Mucosa of rectum (tissue), 2 donors: ENCODE measurements at regions not wholly inside any gene's neighbourhood (a gene's known extent, or its start where the extent isn't known, plus 50 kb on each side); places are given as distances from the start of the nearest gene placed in this dataset.
"Not testable (repeated sequence)": the region's sequence is repeated elsewhere in the genome, so short reads cannot be mapped to it uniquely, and the experiment has no call there.

Experiments used
- H3K27ac ChIP-seq, 2 donors: one replicate each; pipeline ENCODE4 v1.7.0; 2013; ENCODE audit warnings: inconsistent platforms in 2 of 2, low read depth in 2 of 2, low read length in 2 of 2
- H3K27me3 ChIP-seq, 2 donors: one replicate each; pipeline ENCODE4 v1.7.0; 2013; ENCODE audit warnings: low read length in 2 of 2; ENCODE audit not compliant: control insufficient read depth in 2 of 2, insufficient read depth in 2 of 2
- H3K36me3 ChIP-seq, 2 donors: one replicate each; pipeline ENCODE4 v1.7.0; 2013; ENCODE audit warnings: low read length in 2 of 2; ENCODE audit not compliant: control insufficient read depth in 2 of 2, insufficient read depth in 2 of 2
- H3K4me1 ChIP-seq, 2 donors: one replicate each; pipeline ENCODE4 v1.7.0; 2013; ENCODE audit warnings: low read length in 2 of 2, mild to moderate bottlenecking in 1 of 2; ENCODE audit not compliant: control insufficient read depth in 2 of 2, insufficient read depth in 2 of 2
- H3K4me3 ChIP-seq, 2 donors: one replicate each; pipeline ENCODE4 v1.7.0; 2013; ENCODE audit warnings: low read length in 2 of 2
- H3K9ac ChIP-seq, 2 donors: one replicate each; pipeline ENCODE4 v1.7.0; 2013; ENCODE audit warnings: low read length in 2 of 2, low read depth in 1 of 2, mild to moderate bottlenecking in 1 of 2
- H3K9me3 ChIP-seq, 2 donors: one replicate each; pipeline ENCODE4 v1.7.0; 2013; ENCODE audit warnings: low read length in 2 of 2; ENCODE audit not compliant: control insufficient read depth in 2 of 2
- donor health status: healthy.
- donor health status: Normal muscosa, but diverticular disease.

DNA sequence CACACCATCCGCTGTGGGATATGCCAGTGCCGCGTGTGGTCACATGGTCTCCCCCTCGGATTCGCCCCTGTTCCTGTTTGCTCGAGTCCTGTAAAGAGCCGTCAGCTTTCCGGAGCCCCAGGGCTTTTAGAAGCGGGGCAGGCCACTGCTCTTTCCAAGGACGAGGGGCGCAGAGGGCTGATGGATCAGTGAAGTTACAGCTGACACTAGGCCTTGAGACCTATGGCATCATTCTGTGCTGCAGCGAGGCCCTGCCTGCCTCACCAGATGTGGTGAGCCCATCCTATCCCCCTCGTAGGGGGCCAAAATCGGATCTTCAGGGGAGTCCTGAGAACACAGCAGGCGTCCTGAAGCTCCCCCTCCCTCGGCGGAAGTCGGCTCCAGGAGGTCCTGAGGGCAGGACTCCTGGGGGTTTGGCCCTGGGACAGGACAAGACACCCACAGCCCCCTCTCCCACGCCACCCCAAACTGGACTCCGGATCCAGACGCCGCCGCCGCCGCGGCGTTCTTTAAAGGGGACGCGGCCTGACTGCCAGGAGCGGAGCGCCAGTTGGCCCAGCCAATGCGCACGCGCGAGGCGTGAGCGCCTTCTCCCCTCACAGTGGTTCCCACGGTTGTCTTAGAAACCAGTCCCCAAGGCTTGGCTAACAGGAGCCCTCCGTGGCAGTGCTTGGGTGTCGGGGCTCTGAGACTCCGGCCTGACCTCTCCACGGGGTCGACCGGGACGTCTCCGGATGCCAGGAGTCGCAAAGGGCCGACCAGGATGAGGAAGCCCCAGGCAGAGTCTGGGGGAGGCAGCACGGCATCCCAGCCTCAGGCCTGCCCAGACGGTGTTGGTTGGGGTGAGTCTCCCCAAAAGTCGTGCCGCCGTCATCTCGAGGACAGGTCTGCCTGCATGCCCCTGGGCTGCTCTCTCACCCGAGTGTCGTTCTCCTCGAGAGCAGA, 371.7 kb downstream of the ZNF716 start:
- no peak overlapping the region for H3K4me3 ChIP-seq
- H3K9me3 ChIP-seq: peaks cover 0 to 2% of the 10 kb centered on the region in 2 donors
- no peaks in the 10 kb centered on the region for H3K4me1 ChIP-seq
- H3K9ac ChIP-seq: no peak overlapping the region
- H3K36me3 ChIP-seq: no peaks in the 10 kb centered on the region
- no peak overlapping the region for H3K27ac ChIP-seq
- H3K27me3 ChIP-seq: no peaks in the 10 kb centered on the region

DNA sequence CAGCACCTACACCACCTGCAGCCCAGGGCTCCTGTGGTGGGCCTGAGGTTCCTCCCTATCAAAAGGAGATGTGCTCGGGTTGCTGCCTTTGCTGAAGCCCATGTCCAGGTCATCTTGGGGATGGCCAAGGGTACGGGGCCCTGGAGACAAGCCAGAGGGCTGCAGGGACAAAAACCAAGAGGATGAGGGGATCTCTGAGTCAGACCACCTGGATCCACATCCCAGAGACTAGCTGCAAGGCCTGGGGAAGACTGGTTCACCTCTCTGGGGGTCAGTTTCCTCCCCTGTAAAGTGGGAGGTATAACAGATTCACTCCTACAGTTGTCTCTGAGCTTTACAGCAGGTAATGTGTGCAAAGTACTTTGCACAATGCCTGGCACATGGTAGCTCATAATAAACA, 376.6 kb downstream of the ZNF716 start:
- H3K27me3 ChIP-seq, H3K27ac ChIP-seq, H3K4me3 ChIP-seq, H3K9me3 ChIP-seq, H3K9ac ChIP-seq, H3K36me3 ChIP-seq, H3K4me1 ChIP-seq: not testable (repeated sequence)

DNA sequence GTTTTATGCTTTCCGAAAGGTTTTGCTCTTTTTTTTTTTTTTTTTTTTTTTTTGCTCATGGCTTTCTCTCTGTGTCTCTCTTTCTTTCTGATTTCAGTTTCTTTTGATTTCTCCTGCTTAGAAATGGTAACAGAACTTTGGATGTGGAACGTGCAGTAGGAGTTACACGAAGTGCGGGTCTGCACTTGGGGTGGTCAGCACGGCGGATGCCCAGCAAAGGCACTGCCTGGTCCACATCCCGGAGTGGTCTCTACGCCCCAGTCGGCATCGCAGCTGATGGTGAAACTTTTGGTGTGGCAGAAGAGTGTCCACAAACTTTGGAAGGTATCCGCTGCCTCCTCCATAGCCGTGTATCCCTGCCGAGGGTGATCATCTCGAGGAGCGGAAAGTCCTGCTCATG, 385.2 kb downstream of the ZNF716 start:
- not testable (repeated sequence) for H3K27ac ChIP-seq, H3K4me3 ChIP-seq, H3K4me1 ChIP-seq, H3K9me3 ChIP-seq, H3K9ac ChIP-seq, H3K27me3 ChIP-seq, H3K36me3 ChIP-seq

DNA sequence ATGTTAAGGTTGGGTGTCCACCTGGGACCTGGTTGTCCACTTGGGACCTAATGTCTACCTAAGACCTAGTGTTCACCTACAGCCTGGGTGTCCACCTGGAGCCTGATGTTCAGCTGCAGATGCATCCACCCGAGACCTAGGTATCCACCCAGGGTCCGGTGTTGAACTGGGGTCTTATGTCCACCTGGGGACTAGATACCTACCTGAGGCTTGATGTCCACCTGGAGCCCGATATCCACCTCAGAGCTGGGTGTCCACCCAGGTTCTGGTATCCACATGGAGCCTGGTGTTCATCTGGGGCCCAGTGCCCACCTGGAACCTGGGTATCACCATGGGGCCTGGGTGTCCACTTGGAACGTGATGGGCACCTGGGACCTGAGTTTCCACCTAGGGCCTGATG, 389.2 kb downstream of the ZNF716 start:
- not testable (repeated sequence) for H3K9me3 ChIP-seq, H3K4me1 ChIP-seq, H3K4me3 ChIP-seq, H3K36me3 ChIP-seq, H3K27ac ChIP-seq, H3K9ac ChIP-seq, H3K27me3 ChIP-seq

DNA sequence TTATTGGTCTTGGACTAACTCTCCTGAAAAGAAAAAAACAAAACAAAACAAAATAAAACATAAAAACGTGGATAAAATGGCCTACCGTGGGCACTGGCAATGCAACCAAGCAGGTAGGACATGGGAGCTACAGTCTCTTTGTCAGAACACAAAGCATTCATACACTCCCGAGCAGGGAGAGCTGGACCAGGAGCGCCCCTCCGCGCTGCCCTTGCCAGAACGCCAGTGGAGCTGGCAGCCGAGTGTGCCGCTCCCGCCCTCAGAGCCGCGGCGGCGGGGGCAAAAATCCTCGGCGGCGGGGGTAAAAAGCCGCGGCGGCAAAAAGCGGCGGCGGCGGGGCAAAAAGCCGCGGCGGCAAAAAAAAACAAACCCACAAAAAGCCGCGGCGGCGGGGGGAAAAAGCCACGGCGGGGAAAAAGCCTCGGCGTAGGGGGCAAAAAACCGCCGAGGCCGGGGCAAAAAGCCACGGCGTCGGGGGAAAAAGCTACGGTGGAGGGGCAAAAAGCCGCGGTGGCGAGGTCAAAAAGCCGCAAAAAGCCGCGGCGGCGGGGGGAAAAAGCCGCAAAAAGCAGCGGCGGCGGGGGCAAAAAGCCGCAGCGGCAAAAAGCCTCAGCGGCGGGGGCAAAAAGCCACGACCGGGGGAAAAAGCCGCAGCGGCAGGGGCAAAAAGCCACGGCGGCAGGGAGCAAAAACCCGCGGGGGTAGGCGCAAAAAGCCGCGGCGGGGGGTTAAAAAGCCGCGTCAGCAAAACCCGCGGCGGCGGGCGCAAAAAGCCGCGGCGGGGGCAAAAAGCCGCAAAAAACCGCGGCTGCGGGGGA, 418.1 kb downstream of the ZNF716 start:
- Histone ChIP-seq H3K9me3 (no peaks in the 10 kb centered on the region), H3K36me3 (no peaks in the 10 kb centered on the region), H3K9ac (no peak overlapping the region), H3K27ac (no peak overlapping the region), H3K27me3 (no peaks in the 10 kb centered on the region), H3K4me1 (no peaks in the 10 kb centered on the region), H3K4me3 (peak overlapping the region in 1 of 2 donors; percentile 26)

DNA sequence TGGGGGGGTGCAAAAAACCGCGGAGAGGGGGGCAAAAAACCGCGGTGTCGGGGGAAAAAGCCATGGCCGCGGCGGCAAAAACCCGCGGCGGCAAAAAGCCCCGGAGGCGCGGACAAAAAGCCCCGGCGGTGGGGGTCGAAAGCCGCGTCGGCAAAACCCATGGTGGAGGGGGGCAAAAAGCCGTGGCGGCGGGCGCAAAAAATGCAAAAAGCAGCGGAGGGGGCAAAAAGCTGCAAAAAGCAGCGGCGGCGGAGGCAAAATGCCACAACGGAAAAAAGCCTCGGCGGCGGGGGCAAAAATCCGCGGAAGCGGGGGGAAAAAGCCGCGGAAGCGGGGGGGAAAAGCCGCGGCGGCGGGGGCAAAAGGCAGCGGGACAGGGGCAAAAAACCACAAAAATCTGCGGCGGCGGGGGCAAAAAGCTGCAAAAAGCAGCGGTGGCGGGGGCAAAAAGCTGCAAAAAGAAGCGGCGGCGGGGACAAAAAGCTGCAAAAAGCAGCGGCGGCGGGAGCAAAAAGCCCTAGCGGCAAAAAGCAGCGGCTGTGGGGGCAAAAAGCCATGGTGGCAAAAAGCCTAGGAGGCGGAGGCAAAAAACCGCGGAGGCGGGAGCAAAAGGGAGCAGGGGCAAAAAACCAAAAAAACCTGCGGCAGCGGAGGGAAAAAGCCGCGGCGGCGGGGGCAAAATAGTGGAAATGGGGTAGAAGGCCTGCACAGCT, 418.9 kb downstream of the ZNF716 start:
- Histone ChIP-seq H3K9me3 (no peaks in the 10 kb centered on the region), H3K4me1 (no peaks in the 10 kb centered on the region), H3K27me3 (no peaks in the 10 kb centered on the region), H3K36me3 (no peaks in the 10 kb centered on the region), H3K9ac (no peak overlapping the region), H3K27ac (no peak overlapping the region), H3K4me3 (no peak overlapping the region)
